ENCODE measurements at regions not wholly inside any gene's neighbourhood (a gene's known extent, or its start where the extent isn't known, plus 50 kb on each side); places are given as distances from the start of the nearest gene placed in this dataset.

- DNase-seq (ENCODE audit: low read depth): no peak
Observed at GRCh38 chr3:157637866-157638265, 134.7 kb upstream of the VEPH1 start.

- no peak for DNase-seq (ENCODE audit: low read depth)
Observed at GRCh38 chr3:157633241-157633640, 130.0 kb upstream of the VEPH1 start.

- no peak for DNase-seq (ENCODE audit: low read depth)
Observed at GRCh38 chr3:157632075-157632474, 128.9 kb upstream of the VEPH1 start.

- DNase-seq (ENCODE audit: low read depth): peak; percentile 40
Observed at GRCh38 chr3:157631478-157631877, 128.3 kb upstream of the VEPH1 start.

- DNase-seq (ENCODE audit: low read depth): no peak
Observed at GRCh38 chr3:157626817-157627216, 123.6 kb upstream of the VEPH1 start.

GRCh38 chr3:157624801-157625200 lies 121.6 kb upstream of the VEPH1 start:
- DNase-seq (ENCODE audit: low read depth): peak; percentile 56

DNA sequence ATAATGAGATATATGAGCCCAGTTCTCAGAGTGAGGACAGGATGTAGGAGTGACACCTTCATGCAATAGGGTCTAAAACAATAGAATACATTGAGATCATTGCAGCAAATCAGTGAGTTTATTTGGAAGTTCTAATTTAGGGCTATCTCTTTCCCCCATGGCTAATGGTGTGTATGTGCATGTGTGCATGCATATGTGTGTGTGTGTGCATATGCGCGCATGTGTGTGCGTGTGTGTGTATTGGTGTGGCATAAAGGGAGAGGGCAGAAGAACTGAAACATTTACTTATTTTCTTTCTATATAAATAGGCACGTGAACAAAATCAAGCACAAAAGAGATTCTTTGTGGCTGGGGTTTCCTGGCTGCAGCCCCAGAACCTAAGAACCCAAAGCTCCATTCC lies 115.7 kb upstream of the VEPH1 start:
- no peak for DNase-seq (ENCODE audit: low read depth)

DNA sequence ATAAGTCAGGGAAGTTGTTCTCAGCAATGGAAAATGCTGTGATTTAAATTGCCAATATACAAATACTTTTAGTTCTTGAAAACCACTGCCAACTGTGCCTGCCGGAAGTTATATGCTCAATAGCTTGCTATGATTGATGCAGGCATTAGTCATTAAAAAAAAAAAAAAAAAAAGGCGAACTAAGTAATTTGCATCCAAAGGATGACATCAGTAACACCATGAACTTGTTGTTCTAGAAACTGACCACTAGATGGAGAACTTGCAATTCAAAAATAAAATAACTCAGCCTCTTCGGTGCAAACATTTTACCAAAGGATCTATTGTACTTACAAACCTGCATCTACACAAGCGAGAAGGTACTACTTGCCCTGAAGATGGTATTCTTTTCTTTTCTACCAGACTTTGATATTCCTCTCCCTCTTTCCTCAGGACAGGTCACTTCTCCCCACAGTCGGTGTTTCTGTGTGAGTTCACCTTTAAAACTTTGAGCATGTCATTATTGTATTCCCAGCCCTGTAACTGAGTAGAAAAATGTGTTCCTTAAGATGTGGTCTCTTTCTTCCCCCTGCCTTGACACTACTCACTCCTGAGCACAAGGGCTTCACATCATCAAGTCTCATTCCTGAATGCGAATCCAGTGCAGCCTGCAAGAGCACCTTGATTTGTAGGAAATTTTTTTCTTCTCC lies 115.0 kb upstream of the VEPH1 start:
- DNase-seq (ENCODE audit: low read depth): peak; percentile 77

DNA sequence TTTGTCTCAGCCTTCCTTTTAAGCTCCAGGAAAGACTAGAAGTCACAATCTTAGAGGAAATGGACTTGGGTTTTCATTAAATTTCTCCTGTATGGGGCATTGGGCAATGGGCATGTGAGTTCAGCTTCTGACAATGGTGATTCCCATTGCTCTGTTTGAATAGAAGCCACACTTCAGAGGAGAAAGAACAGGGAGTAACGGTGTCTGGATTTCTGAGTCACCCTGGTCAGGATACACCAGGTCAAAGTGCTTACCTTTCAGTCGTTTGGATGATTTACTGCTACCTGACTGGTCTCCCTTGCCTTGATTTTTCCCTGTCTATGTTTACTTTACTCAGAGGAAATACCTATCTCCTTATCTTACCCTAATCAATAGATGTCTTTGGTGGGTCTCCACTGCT lies 111.7 kb upstream of the VEPH1 start:
- DNase-seq (ENCODE audit: low read depth): no peak

- no peak for DNase-seq (ENCODE audit: low read depth)
Observed at GRCh38 chr3:157611536-157612076, 108.4 kb upstream of the VEPH1 start.

DNA sequence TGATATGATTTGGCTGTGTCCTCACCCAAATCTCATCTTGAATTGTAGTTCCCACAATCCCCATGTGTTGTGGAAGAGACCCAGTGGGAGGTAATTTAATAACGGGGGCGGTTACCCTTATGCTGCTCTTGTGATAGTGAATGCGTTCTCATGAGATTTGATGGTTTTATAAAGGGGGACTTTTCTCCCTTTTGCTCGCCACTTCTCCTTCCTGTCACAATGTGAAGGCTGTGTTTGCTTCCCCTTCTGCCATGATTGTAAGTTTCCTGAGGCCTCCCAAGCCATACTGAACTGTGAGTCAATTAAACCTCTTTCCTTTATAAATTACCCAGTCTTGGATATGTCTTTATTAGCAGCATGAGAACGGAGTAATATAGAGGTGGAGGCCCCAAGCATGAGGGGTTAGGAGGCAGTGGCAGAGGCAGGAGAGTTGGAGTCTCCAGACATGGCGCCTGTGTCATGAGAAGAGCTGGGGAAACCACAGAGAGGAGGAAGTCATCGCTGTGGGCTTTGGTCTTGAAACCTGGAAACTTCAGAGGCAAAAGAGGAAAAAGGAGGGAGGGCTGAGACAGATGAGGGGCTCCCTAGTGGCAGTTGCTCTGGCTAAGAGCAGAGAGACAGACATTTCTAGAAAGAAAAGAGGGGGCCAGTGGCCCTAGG lies 107.8 kb upstream of the VEPH1 start:
- no peak for DNase-seq (ENCODE audit: low read depth)

DNA sequence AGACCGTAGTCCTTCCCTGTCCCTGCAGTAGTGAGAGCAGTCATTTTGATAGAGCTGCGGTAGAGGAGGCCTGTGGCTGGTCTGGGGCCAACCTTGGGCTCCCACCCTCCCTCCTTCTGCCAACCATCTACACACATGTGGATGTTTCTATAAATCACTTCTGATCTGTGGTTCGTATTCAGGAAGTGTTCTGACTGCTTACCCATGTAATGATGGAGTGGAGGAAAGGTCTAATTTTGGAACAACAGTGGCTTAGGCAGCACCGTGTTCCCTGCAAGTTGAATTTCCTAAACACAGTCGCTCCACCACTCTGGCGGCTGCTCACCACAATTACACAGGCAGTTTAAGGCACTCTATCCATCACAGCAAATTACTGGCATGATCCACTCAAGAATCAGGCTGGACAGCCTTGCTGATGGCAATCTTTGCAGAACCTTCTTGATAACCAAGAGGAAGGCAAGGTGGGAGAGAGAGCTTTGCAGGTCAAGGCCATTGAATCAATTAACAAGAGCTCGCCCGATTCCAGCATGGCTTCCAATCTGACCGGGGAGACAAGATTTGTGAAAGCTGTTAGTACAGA lies 104.7 kb upstream of the VEPH1 start:
- DNase-seq (ENCODE audit: low read depth): no peak

DNA sequence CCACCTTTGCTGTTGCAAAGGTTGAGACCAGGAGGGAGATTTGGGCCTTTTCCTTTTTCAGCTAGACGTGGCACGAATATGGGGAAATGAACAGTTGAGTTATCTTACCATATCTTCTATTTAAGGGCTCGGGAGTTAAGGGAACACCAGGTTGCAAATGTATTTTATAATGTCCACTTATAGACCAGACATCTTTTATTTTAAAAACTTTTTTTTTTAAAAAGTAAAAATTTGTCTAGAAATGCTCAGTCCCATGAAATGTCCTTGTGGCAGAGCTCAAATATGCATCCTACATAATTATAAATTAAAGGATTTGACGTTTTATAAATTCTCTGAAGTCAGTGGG lies 103.6 kb upstream of the VEPH1 start:
- no peak for DNase-seq (ENCODE audit: low read depth)

- DNase-seq (ENCODE audit: low read depth): peak; percentile 92
Observed at GRCh38 chr3:157606011-157606851, 103.0 kb upstream of the VEPH1 start.

GRCh38 chr3:157605356-157605755 lies 102.1 kb upstream of the VEPH1 start:
- DNase-seq (ENCODE audit: low read depth): no peak

- DNase-seq (ENCODE audit: low read depth): no peak
Observed at GRCh38 chr3:157602424-157602823, 99.2 kb upstream of the VEPH1 start.

- no peak for DNase-seq (ENCODE audit: low read depth)
Observed at GRCh38 chr3:157595259-157595658, 92.0 kb upstream of the VEPH1 start.

DNA sequence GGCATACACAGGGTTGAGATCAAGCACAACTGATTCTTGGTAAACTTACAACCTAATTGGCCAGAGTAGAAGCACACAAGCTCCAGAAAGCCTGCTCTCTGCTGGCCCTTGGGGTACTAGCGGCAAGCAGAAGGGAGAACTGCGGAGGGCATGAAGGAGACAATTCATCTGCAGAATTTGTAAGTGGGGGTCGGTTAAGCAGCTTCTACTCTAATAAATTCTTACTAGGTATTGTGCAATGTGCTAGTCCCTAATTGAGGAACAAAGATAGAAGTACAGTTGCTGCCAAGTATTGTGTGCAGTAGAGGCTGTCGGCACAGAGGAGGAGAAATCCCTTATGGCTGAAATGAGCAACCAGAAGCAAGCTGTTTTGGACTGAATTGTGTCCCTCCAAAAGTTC lies 91.2 kb upstream of the VEPH1 start:
- no peak for DNase-seq (ENCODE audit: low read depth)

DNA sequence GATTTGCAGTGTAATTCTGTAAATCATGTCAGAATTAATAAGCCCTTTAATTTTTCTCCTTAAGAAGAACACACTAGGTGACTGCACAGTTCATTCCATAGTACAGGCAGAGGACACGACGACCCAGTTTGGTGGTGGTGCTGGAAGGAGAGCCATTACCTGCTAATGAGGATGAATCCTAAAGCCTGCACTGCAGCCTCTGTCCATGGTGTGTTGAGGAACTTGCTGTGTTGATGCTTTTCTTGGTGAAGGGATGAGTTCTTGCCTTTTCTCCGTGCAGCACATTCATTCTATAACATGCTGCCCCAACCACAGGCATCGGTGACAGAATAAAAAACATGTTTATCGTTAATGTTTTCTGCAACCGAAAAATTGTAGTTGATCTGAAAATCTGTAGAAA lies 89.6 kb upstream of the VEPH1 start:
- no peak for DNase-seq (ENCODE audit: low read depth)

- no peak for DNase-seq (ENCODE audit: low read depth)
Observed at GRCh38 chr3:157590273-157590672, 87.1 kb upstream of the VEPH1 start.

DNA sequence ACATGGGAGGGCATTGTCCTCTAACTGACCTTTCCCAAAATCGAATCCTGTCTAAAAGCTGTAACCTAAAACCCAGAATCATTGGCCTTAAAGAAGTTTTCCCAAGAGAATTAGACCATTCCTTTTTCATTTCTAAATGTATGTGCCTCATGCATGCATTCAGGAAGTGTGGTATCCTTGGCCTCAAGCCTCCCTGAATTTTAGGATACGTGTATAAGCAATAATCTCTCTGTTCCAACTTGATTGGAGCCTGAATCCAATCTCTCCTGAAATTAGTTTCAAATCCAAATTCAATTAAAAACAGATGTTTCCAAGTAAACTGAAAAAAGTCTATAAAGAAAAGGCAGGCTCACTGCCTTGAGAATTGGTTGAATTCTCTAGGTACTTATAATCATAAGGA lies 86.0 kb upstream of the VEPH1 start:
- DNase-seq (ENCODE audit: low read depth): no peak

Data from HT1080 (cell line).